Hepatocyte (in vitro differentiated cells): ENCODE measurements at regions not wholly inside any gene's neighbourhood (a gene's known extent, or its start where the extent isn't known, plus 50 kb on each side); places are given as distances from the start of the nearest gene placed in this dataset.

Source experiments
- DNase-seq: peaks from one replicate; pipeline ENCODE4 v3.0.0-alpha.2; 2016; ENCODE audit warnings: low spot score
- H2AFZ ChIP-seq: fragments of 200-600 bp; sonication (generic); 2 replicates; pipeline ENCODE4 v1.6.0; 2016; ENCODE audit warnings: antibody characterized with exemption, mild to moderate bottlenecking
- H3K27ac ChIP-seq: fragments of 200-600 bp; sonication (generic); 2 replicates; pipeline ENCODE4 v1.5.1; 2016; ENCODE audit warnings: mild to moderate bottlenecking
- H3K27me3 ChIP-seq: fragments of 200-600 bp; sonication (generic); 2 replicates; pipeline ENCODE4 v1.6.1; 2016
- H3K36me3 ChIP-seq: fragments of 200-600 bp; sonication (generic); replicated peaks from 2 replicates; pipeline ENCODE4 v1.5.1; 2016; ENCODE audit warnings: low read depth; ENCODE audit not compliant: insufficient read depth
- H3K4me1 ChIP-seq: fragments of 200-600 bp; sonication (generic); 2 replicates; pipeline ENCODE4 v1.5.1; 2016; ENCODE audit warnings: mild to moderate bottlenecking, moderate library complexity; ENCODE audit not compliant: insufficient read depth
- H3K4me2 ChIP-seq: fragments of 200-600 bp; sonication (generic); 2 replicates; pipeline ENCODE4 v1.6.0; 2016
- H3K4me3 ChIP-seq: fragments of 200-600 bp; sonication (generic); 2 replicates; pipeline ENCODE4 v1.5.1; 2016; ENCODE audit warnings: mild to moderate bottlenecking
- H3K79me2 ChIP-seq: fragments of 200-600 bp; sonication (generic); 2 replicates; pipeline ENCODE4 v1.6.0; 2017; ENCODE audit warnings: mild to moderate bottlenecking
- H3K9me2 ChIP-seq: fragments of 200-600 bp; sonication (generic); replicated peaks from 2 replicates; pipeline ENCODE4 v1.6.0; 2017; ENCODE audit warnings: mild to moderate bottlenecking; ENCODE audit not compliant: insufficient read depth
- H3K9me3 ChIP-seq: fragments of 200-600 bp; sonication (generic); 2 replicates; pipeline ENCODE4 v1.5.1; 2016; ENCODE audit warnings: low read depth, mild to moderate bottlenecking
- H4K20me1 ChIP-seq: fragments of 200-600 bp; sonication (generic); 2 replicates; pipeline ENCODE4 v1.6.0; 2016; ENCODE audit warnings: mild to moderate bottlenecking; ENCODE audit not compliant: insufficient read depth, poor library complexity, severe bottlenecking
- CTCF ChIP-seq: fragments of 200-600 bp; sonication (generic); IDR thresholded peaks from 2 replicates; pipeline ENCODE4 v1.5.1; 2016; ENCODE audit warnings: antibody characterized with exemption, mild to moderate bottlenecking; ENCODE audit not compliant: poor library complexity
- EZH2 ChIP-seq: fragments of 200-600 bp; sonication (generic); IDR thresholded peaks from 2 replicates; pipeline ENCODE4 v1.6.1; 2016; ENCODE audit warnings: antibody characterized with exemption, mild to moderate bottlenecking, borderline replicate concordance
- EZH2phosphoT487 ChIP-seq: fragments of 200-600 bp; sonication (generic); IDR thresholded peaks from one replicate; pipeline ENCODE4 v1.6.1; 2018; ENCODE audit warnings: antibody characterized with exemption, mild to moderate bottlenecking, low read depth, moderate library complexity; ENCODE audit not compliant: unreplicated experiment, severe bottlenecking
- WGBS: methylation state at CpG from one replicate; pipeline ENCODE4 v1.1.6; 2016; ENCODE audit warnings: low lambda C conversion rate; ENCODE audit errors: missing lambda C conversion rate; 5-methylcytosine and 5-hydroxymethylcytosine counted together

GRCh38 chr7:22640269-22640668 is 86.7 kb upstream of the IL6 start:
- Histone ChIP-seq H3K27ac (no peak overlapping the region), H3K4me3 (no peak overlapping the region), H3K27me3 (no peaks in the 10 kb centered on the region), H3K36me3 (no peaks in the 10 kb centered on the region), H3K9me2 (no peaks in the 10 kb centered on the region), H3K79me2 (no peaks in the 10 kb centered on the region), H3K4me2 (no peak overlapping the region), H3K4me1 (no peaks in the 10 kb centered on the region), H3K9me3 (peaks cover 6% of the 10 kb centered on the region), H4K20me1 (no peaks in the 10 kb centered on the region), H2AFZ (no peak overlapping the region)
- no peak for DNase-seq
- TF ChIP-seq CTCF (no peak), EZH2phosphoT487 (no peak), EZH2 (no peak)
- 98% methylated on average over 8 of the region's 8 CpGs for WGBS

- H3K79me2 ChIP-seq = no peaks in the 10 kb centered on the region
- no peak for DNase-seq
- H3K4me3 ChIP-seq = no peak overlapping the region
- no peak overlapping the region for H2AFZ ChIP-seq
- H3K9me3 ChIP-seq = peaks cover 6% of the 10 kb centered on the region
- 71% methylated on average over 4 of the region's 4 CpGs for WGBS
- H4K20me1 ChIP-seq = no peaks in the 10 kb centered on the region
- H3K4me1 ChIP-seq = no peaks in the 10 kb centered on the region
- H3K27me3 ChIP-seq = no peaks in the 10 kb centered on the region
- no peaks in the 10 kb centered on the region for H3K9me2 ChIP-seq
- no peak overlapping the region for H3K27ac ChIP-seq
- no peaks in the 10 kb centered on the region for H3K36me3 ChIP-seq
- no peak overlapping the region for H3K4me2 ChIP-seq
- TF ChIP-seq CTCF = no peak
Measured at GRCh38 chr7:22639396-22639795, 87.6 kb upstream of the IL6 start.

- 55% methylated on average over 1 of the region's 1 CpG for WGBS
- no peak for DNase-seq
- no peaks in the 10 kb centered on the region for H4K20me1 ChIP-seq
Measured at GRCh38 chr7:22635349-22635748, 91.7 kb upstream of the IL6 start.

More at GRCh38 chr7:22635349-22635748, 91.7 kb upstream of the IL6 start:
- Histone ChIP-seq H3K27ac (no peak overlapping the region), H3K4me3 (no peak overlapping the region), H3K9me2 (no peaks in the 10 kb centered on the region), H2AFZ (no peak overlapping the region), H3K4me1 (no peaks in the 10 kb centered on the region), H3K36me3 (no peaks in the 10 kb centered on the region), H3K4me2 (no peak overlapping the region), H3K79me2 (no peaks in the 10 kb centered on the region), H3K27me3 (no peaks in the 10 kb centered on the region), H3K9me3 (no peaks in the 10 kb centered on the region)
- no peak for TF ChIP-seq CTCF
- no peak for TF ChIP-seq EZH2
- TF ChIP-seq EZH2phosphoT487 = no peak
